Endothelial cell of umbilical vein (primary cell): ENCODE measurements at regions not wholly inside any gene's neighbourhood (a gene's known extent, or its start where the extent isn't known, plus 50 kb on each side); places are given as distances from the start of the nearest gene placed in this dataset.

Source experiments
- CTCF ChIP-seq, 2 donors: IDR thresholded peaks; 1 replicate in 1 of 2; 2 replicates in 1 of 2; pipeline ENCODE4 v1.5.1; 2011; ENCODE audit warnings: low read length in 2 of 2, mild to moderate bottlenecking in 2 of 2, moderate library complexity in 2 of 2, control low read depth in 1 of 2, inconsistent platforms in 1 of 2, low read depth in 1 of 2; ENCODE audit not compliant: insufficient read depth in 1 of 2; ENCODE audit errors: extremely low read depth in 1 of 2
- EZH2 ChIP-seq: IDR thresholded peaks from 2 replicates; pipeline ENCODE4 v1.6.1; 2012; ENCODE audit warnings: borderline replicate concordance, low read depth, mild to moderate bottlenecking, moderate library complexity, low read length, inconsistent platforms; ENCODE audit not compliant: severe bottlenecking
- FOS ChIP-seq: IDR thresholded peaks from 2 replicates; pipeline ENCODE4 v1.6.1; 2011; ENCODE audit warnings: mild to moderate bottlenecking, low read length, moderate library complexity, borderline replicate concordance; ENCODE audit not compliant: insufficient read depth
- GATA2 ChIP-seq: IDR thresholded peaks from 2 replicates; pipeline ENCODE4 v1.7.0; 2011; ENCODE audit warnings: low read depth, mild to moderate bottlenecking, moderate library complexity, mixed read lengths, low read length; ENCODE audit not compliant: insufficient read length, insufficient read depth
- JUN ChIP-seq: IDR thresholded peaks from 2 replicates; pipeline ENCODE4 v1.6.1; 2011; ENCODE audit warnings: borderline replicate concordance, low read depth; ENCODE audit not compliant: insufficient read length, insufficient read depth
- MAX ChIP-seq: IDR thresholded peaks from 2 replicates; pipeline ENCODE4 v1.6.1; 2011; ENCODE audit not compliant: insufficient read depth, insufficient read length
- MYC ChIP-seq: IDR thresholded peaks from one replicate; pipeline ENCODE4 v1.6.1; 2011; ENCODE audit warnings: mild to moderate bottlenecking, low read depth, low read length
- POLR2A ChIP-seq: IDR thresholded peaks from 2 replicates; pipeline ENCODE4 v1.6.1; 2012; ENCODE audit warnings: low read depth, mild to moderate bottlenecking, control low read depth, low read length
- POLR2AphosphoS5 ChIP-seq: IDR thresholded peaks from 2 replicates; pipeline ENCODE4 v1.6.1; 2012; ENCODE audit warnings: low read depth, mild to moderate bottlenecking, control low read depth, low read length, moderate library complexity; ENCODE audit not compliant: insufficient read depth

GRCh38 chr16:85297881-85298280 lies 185.6 kb upstream of the CIBAR2 start:
- TF ChIP-seq CTCF (IDR thresholded peaks at IDR 0.05; ENCODE audit: extremely low read depth in 1 of 2, insufficient read depth in 1 of 2, low read depth in 1 of 2, low read length in 2 of 2) = no peak
- TF ChIP-seq POLR2A = no peak
- no peak for TF ChIP-seq POLR2AphosphoS5
- no peak for TF ChIP-seq MAX
- TF ChIP-seq FOS = no peak
- TF ChIP-seq JUN = no peak
- TF ChIP-seq EZH2 = no peak
- no peak for TF ChIP-seq MYC
- TF ChIP-seq GATA2 = no peak
